SIG-M5 (cell line): ENCODE measurements at regions not wholly inside any gene's neighbourhood (a gene's known extent, or its start where the extent isn't known, plus 50 kb on each side); places are given as distances from the start of the nearest gene placed in this dataset.

ENCODE experiments used
- DNase-seq: peaks from one replicate; lab custom pipeline; 2025; lab: John Stamatoyannopoulos, UW

DNA sequence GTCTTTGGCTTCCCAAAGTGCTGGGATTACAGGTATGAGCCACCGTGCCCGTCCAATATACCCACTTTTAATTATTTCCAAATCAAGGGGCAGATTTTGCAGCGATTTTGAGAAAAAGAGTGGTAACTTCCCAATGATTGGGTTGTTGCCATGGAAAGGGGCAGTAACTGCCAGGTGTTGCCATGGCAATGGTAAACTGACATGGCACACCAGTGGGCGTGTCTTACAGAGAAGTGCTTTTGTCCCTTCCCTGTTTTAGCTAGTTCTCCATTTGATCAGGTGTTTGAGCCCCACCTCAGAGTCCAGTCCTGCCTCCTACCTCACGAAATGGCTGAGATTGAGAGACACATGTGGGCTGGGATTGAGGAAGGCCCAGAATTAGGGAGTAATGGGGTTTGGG is 86.3 kb upstream of the IER5L start:
- no peak for DNase-seq

- no peak for DNase-seq
Measured at GRCh38 chr9:129263836-129264235, 85.8 kb upstream of the IER5L start.

GRCh38 chr9:129262261-129262660 is 84.2 kb upstream of the IER5L start:
- no peak for DNase-seq

DNA sequence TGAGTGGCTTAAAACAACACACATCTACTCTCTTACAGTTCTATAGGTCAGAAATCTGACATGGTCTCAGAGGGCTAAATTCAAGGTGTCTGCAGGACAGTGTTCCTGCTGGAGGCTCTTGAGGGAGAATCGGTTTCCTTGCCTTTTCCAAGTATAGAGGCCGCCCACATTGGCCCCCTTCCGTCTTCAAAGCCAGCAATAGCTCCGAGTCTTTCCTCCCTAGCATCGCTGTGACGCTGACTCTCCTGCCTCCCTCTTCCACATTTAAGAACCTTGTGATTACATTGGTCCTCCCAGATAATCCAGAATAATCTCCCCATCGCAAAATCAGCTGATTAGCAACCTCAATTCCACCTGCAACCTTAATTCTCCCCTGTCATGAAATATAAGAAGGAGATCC is 81.3 kb upstream of the IER5L start:
- no peak for DNase-seq

DNA sequence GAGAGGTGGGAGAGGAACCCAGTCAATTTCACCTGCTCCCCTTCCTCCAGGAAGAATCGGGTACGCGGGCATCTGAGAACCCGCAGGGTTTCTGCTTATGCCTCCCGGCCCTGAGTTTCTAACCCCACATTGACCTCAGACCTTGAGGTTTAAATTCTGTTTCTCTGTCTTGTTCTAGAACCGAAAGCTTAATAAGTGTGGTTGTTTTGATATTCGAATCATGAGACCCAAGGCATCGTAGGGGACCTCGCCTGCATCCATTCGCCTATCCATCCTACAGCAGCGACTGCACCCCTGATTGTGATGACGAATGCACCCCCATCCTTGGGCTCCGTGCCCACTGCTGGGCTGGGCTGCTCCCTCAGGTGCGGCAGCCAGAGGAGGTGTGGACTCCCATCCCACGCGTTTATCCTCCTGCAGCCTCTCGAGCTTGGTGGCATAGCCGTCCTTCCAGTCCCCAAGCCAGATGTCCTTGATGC is 80.8 kb upstream of the IER5L start:
- DNase-seq: no peak

GRCh38 chr9:129258124-129258822 is 80.2 kb upstream of the IER5L start:
- no peak for DNase-seq

- DNase-seq: no peak
Measured at GRCh38 chr9:129256959-129257713, 79.1 kb upstream of the IER5L start.

- DNase-seq: no peak
Measured at GRCh38 chr9:129254566-129255287, 76.7 kb upstream of the IER5L start.

GRCh38 chr9:129253803-129254381 is 75.8 kb upstream of the IER5L start:
- DNase-seq: no peak

GRCh38 chr9:129252937-129253802 is 75.1 kb upstream of the IER5L start:
- no peak for DNase-seq

GRCh38 chr9:129250786-129251185 is 72.7 kb upstream of the IER5L start:
- DNase-seq: no peak

- no peak for DNase-seq
Measured at GRCh38 chr9:129247285-129248153, 69.5 kb upstream of the IER5L start.

- DNase-seq: no peak
Measured at GRCh38 chr9:129245276-129245675, 67.2 kb upstream of the IER5L start.

- no peak for DNase-seq
Measured at GRCh38 chr9:129242971-129243561, 65.0 kb upstream of the IER5L start.

DNA sequence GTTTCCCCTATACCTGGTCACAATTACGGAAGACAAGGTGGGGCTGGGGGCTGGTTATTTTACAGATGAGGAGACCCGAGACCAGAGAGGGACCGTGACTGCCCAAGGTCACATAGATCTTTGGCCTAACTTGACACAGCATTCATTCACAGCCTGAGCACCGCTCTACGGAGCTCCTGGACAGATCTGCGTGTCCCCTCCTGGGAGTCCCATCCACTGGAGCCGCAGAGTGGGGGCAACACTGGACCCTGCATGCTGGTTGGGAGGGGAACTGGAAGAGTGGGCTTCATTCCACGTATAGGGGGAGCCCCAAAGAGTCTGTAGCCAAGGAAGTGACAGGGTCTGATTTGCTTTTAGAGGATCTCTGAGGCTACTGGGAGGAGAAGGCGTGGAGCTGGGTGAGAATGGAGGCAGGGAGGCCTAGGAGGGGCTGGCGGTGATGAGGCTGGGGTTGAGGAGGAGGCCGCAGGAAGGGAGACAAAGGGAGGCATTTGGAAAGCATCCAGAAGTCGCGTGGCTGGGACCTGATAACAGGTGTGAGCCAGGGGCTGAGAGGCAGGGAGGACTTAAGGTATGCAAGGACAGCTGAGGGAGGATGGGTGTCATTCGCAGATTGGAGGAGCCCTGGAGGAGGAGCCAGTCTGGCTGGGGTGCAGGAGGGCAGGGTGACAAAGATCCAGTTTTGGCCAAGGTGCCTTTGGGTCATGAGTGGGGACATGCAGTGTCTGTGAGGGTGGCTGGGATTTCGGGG is 64.3 kb upstream of the IER5L start:
- no peak for DNase-seq

GRCh38 chr9:129241725-129242124 is 63.7 kb upstream of the IER5L start:
- DNase-seq: no peak

GRCh38 chr9:129240581-129241211 is 62.6 kb upstream of the IER5L start:
- DNase-seq: no peak

DNA sequence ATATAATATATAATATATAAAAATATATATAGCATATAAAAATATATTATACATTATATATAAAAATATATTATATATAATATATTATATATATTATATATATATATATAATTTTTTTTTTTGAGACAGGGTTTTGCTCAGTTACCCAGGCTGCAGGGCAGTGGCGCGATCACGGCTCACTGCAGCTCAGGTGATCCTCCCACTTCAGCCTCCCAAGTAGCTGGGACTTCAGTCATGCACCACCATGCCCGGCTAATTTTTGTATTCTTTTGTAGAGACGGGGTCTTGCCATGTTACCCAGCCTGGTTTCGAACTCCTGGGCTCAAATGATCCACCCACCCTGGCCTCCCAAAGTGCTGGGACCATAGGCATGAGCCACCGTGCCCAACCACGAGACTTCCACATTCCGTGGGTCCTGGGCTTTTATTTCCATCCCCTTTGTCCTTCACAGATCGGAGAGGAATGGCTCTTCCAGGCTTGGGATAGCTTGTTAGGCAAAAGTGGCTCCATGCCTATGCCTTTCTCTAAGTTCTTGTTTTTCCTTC is 62.0 kb upstream of the IER5L start:
- DNase-seq: no peak

GRCh38 chr9:129237803-129238202 is 59.7 kb upstream of the IER5L start:
- no peak for DNase-seq
